Esophagus (tissue), 2 donors: ENCODE measurements at regions not wholly inside any gene's neighbourhood (a gene's known extent, or its start where the extent isn't known, plus 50 kb on each side); places are given as distances from the start of the nearest gene placed in this dataset.

Experiments used
- H3K27ac ChIP-seq, 2 donors: one replicate each; pipeline ENCODE4 v1.5.1; 2013; ENCODE audit warnings: low read depth in 2 of 2, mild to moderate bottlenecking in 2 of 2, inconsistent platforms in 1 of 2, low read length in 1 of 2, moderate library complexity in 1 of 2
- H3K27me3 ChIP-seq, 2 donors: one replicate each; pipeline ENCODE4 v1.6.1; 2013; ENCODE audit warnings: low read length in 2 of 2, control low read depth in 1 of 2, mild to moderate bottlenecking in 1 of 2; ENCODE audit not compliant: insufficient read depth in 2 of 2, control insufficient read depth in 1 of 2
- H3K36me3 ChIP-seq, 2 donors: one replicate each; pipeline ENCODE4 v1.6.1; 2013; ENCODE audit warnings: low read length in 1 of 2; ENCODE audit not compliant: control insufficient read depth in 2 of 2, insufficient read depth in 2 of 2
- H3K4me1 ChIP-seq, 2 donors: one replicate each; pipeline ENCODE4 v1.6.1; 2013; ENCODE audit warnings: low read length in 1 of 2; ENCODE audit not compliant: control insufficient read depth in 2 of 2, insufficient read depth in 2 of 2
- H3K4me3 ChIP-seq, 2 donors: one replicate each; pipeline ENCODE4 v1.5.1; 2013; ENCODE audit warnings: low read length in 2 of 2, mild to moderate bottlenecking in 2 of 2, low read depth in 1 of 2, moderate library complexity in 1 of 2
- H3K9me3 ChIP-seq, 2 donors: one replicate each; pipeline ENCODE4 v1.6.1; 2013; ENCODE audit warnings: mild to moderate bottlenecking in 2 of 2, low read depth in 1 of 2, low read length in 1 of 2, moderate library complexity in 1 of 2; ENCODE audit not compliant: control insufficient read depth in 2 of 2, insufficient read depth in 1 of 2
- WGBS, 2 donors: extraction: QIAGEN DNeasy Blood & Tissue Kit; methylation state at CpG; one replicate each; pipeline ENCODE4 v1.1.7; 2013; 5-methylcytosine and 5-hydroxymethylcytosine counted together
- donor health status: healthy with polysubstance abuse.
- donor health status: Bipolar disorder and iron deficiency.

- Histone ChIP-seq H3K36me3 (no peaks in the 10 kb centered on the region), H3K4me3 (no peak overlapping the region), H3K27me3 (no peaks in the 10 kb centered on the region), H3K27ac (no peak overlapping the region), H3K4me1 (peaks cover 17 to 25% of the 10 kb centered on the region in 2 donors), H3K9me3 (no peaks in the 10 kb centered on the region)
- 74 to 79% methylated on average over 5 of the region's 5 CpGs for WGBS, 2 donors
These were observed 57.2 kb upstream of the SMNDC1 start for GRCh38 chr10:110361800-110362456.

DNA sequence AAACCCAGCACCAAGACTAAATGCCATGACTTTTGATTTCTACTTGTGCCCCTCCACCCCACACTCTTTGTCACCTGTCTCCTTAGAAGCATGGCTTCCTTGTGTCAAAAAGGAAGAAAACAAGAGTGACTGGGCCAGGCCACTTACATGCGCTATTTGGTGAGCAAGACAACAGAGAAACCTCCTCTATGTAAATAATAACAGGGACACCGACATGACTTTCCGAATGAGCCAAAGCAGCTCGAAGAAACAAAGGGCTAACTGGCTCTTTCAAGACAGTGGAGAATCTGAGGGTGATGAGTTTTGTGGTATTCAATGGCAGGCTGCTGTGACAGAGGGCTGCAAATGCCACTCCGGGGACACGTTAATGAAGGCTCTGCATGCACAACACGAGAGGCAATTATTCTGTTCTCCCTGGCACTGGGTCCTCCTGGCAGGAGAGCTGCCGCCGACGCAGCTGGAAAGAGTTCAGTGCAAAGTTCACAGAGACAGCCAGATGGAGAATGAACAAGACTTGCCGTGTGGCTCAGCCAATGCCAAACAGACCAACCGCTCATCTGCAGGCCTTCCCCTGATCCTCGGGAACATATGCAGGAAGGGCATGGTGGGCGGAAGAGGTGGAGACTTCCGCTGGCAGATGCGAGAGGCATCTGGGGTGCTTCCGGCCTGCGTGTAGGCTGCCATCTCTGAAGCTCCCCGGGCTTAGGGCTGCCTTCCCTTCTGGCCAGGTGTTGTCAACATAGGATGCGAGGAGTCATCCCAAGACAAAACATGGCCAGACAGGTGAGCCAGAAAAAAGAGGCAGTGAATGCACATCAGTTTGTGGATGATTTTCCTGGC is 59.1 kb upstream of the SMNDC1 start:
- WGBS, 2 donors, result 43 to 51% methylated on average over 20 of the region's 20 CpGs
- Histone ChIP-seq H3K27me3 (no peaks in the 10 kb centered on the region), H3K27ac (no peak overlapping the region), H3K9me3 (no peaks in the 10 kb centered on the region), H3K4me3 (no peak overlapping the region), H3K36me3 (no peaks in the 10 kb centered on the region), H3K4me1 (peaks cover 9 to 16% of the 10 kb centered on the region in 2 donors)

DNA sequence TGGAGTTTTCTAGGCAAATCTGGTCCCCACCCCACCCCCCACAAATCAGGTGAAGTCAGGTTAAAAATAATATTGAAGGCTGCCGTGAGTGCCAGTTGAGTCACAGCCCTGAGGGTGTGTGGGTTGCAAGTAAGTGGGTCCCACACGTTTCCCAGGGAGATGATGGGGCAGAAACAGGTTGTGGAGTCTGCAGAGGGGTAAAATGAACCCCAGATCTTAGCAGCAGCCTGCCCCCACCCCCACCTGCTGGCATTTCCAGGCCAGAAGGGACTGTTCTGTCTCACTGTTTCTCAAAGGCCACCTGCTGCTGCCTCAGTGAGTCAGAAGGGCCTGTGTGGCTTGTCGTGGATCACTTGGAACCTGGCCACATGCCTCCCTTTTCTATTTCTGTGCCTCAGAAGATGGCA is 59.8 kb upstream of the SMNDC1 start:
- WGBS, 2 donors, result 36 to 42% methylated on average over 3 of the region's 3 CpGs
- Histone ChIP-seq H3K9me3 (no peaks in the 10 kb centered on the region), H3K27me3 (no peaks in the 10 kb centered on the region), H3K27ac (peak overlapping the region in 1 of 2 donors; percentile 63), H3K4me1 (peaks cover 5 to 12% of the 10 kb centered on the region in 2 donors), H3K4me3 (no peak overlapping the region), H3K36me3 (no peaks in the 10 kb centered on the region)

DNA sequence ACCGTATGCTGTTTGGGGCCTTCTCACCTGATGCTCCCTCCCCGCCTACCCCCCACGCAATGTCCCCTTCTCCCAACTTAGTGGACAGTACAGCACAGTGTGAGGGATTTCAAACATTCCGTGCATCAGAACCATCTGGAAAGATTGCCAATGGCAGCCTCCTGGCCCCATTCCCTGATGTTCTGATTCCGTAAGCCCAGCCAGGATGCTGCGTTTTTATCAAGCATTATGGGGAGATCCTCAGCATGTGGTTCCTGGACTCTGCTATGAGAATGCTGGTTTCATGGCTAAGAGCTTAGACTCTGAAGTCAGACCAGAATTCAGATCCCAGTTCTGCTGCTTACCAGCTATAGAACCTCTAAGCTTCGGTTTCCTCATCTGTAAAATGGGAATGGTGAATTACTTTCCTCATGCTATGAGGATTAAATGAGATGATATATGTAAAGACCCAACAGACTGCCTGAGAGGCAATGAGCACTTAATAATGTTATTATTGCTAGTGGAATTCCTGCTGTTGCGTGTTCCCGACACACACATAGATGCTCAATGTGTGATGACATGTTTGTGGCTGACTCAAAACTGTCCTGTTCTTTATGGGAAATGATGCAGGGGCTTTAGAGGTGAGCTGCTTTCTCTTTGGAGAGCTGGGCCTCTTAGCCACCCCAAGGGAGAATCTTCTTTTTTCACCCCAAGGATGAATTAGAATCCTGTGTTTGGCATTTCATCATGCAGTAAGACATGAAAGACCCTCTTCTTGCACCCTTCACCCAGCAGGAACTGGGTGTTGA is 60.8 kb upstream of the SMNDC1 start:
- no peaks in the 10 kb centered on the region for H3K9me3 ChIP-seq
- no peak overlapping the region for H3K27ac ChIP-seq
- peaks cover 5 to 12% of the 10 kb centered on the region in 2 donors for H3K4me1 ChIP-seq
- WGBS, 2 donors, result 85 to 95% methylated on average over 9 of the region's 9 CpGs
- H3K4me3 ChIP-seq, result no peak overlapping the region
- no peaks in the 10 kb centered on the region for H3K36me3 ChIP-seq
- H3K27me3 ChIP-seq, result no peaks in the 10 kb centered on the region

DNA sequence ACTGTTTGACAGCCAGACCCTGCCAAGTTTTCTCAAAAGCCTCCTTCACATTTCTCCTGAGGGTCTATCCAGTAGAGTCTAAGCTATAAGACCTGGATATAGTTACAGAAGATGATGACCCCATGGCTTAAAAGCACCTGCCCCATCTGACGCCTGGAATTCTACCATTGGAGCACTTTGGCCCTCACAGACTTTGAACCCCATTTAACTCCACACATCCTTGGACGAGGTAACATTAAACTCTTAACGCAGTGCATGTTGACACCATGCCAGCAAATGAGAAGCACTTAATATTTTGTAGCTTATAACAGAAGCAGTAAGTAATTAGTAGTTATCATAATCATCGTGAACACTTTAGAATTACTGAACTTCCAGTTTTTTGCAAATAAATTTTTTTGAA is 61.9 kb upstream of the SMNDC1 start:
- Histone ChIP-seq H3K4me3 (no peak overlapping the region), H3K4me1 (peaks cover 5 to 12% of the 10 kb centered on the region in 2 donors), H3K36me3 (no peaks in the 10 kb centered on the region), H3K27ac (no peak overlapping the region), H3K27me3 (no peaks in the 10 kb centered on the region), H3K9me3 (no peaks in the 10 kb centered on the region)
- WGBS, 2 donors, result 79 to 91% methylated on average over 4 of the region's 4 CpGs

DNA sequence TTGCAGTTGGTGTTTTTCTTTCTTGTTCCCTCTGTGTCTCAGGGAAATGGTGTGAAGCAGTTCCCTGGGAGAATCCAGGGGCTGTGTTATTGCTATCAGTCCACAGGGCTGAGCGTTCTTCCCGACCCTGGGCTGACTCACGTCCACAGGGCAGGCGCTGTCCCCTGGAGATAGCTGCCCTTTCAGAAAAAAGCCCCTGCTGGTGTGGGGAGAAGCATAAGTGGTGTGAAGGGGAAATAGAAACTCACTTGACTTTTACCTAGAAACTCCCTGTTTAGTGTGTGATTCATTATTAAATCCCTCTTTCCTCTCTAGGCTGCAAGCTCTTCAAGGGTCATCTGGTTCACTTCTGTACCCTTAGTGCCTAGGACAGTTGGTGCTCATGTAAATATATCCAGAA is 63.3 kb upstream of the SMNDC1 start:
- Histone ChIP-seq H3K9me3 (no peaks in the 10 kb centered on the region), H3K4me3 (no peak overlapping the region), H3K36me3 (no peaks in the 10 kb centered on the region), H3K4me1 (peaks cover 5 to 12% of the 10 kb centered on the region in 2 donors), H3K27ac (no peak overlapping the region), H3K27me3 (no peaks in the 10 kb centered on the region)
- WGBS, 2 donors, result 62 to 73% methylated on average over 4 of the region's 4 CpGs

- Histone ChIP-seq H3K4me1 (peaks cover 5 to 12% of the 10 kb centered on the region in 2 donors), H3K27ac (no peak overlapping the region)
- 40 to 46% methylated on average over 3 of the region's 3 CpGs for WGBS, 2 donors
These were observed 63.8 kb upstream of the SMNDC1 start for GRCh38 chr10:110368556-110368955.

DNA sequence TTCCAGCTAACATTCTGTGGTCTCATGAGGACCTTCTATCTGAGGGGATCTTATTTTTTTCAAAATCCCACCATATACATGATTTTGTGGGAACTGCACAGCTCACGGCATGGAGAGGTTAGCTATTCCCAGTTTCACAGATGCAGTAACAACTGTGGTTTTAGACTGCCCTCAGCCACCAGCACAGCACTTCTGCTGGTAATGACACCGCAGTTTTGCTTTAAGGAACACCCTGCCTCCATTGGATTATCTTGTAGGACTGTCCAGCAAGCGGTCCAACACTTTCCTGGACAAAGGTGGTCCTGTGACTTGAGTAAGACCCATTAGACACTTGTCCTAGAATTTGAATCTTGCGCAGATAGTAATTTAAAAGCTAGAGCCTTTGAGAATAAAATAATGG is 65.3 kb upstream of the SMNDC1 start:
- no peak overlapping the region for H3K4me3 ChIP-seq
- H3K27ac ChIP-seq, result no peak overlapping the region
- peaks cover 0 to under 1% of the 10 kb centered on the region in 2 donors for H3K4me1 ChIP-seq
- WGBS, 2 donors, result 92% methylated on average over 4 of the region's 4 CpGs
- no peaks in the 10 kb centered on the region for H3K36me3 ChIP-seq
- H3K9me3 ChIP-seq, result no peaks in the 10 kb centered on the region
- no peaks in the 10 kb centered on the region for H3K27me3 ChIP-seq

More at GRCh38 chr10:110368556-110368955, 63.8 kb upstream of the SMNDC1 start:
- no peaks in the 10 kb centered on the region for H3K9me3 ChIP-seq
- no peaks in the 10 kb centered on the region for H3K36me3 ChIP-seq
- no peak overlapping the region for H3K4me3 ChIP-seq
- no peaks in the 10 kb centered on the region for H3K27me3 ChIP-seq

DNA sequence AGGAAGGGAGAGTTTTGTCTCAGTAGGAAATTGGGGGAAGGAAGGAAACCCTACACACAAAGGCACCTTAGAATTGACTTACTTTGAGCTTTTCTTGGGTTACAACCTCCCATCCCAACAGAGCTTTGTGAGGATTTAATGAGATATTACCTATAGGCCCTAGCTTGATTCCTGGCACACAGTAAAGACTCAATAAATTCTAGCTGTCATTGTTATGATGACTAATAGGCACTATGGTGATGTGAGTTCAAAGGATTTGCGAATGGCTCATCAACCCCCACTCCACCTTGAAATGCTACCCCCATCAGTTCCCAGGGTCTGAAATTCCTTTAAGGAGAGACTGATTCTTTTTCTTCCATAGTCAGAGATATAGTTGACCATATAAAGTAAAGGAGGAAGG is 67.9 kb upstream of the SMNDC1 start:
- H3K9me3 ChIP-seq, result no peaks in the 10 kb centered on the region
- 40 to 71% methylated on average over 1 of the region's 1 CpG for WGBS, 2 donors
- H3K4me3 ChIP-seq, result no peak overlapping the region
- H3K27ac ChIP-seq, result no peak overlapping the region
- no peaks in the 10 kb centered on the region for H3K36me3 ChIP-seq
- H3K27me3 ChIP-seq, result no peaks in the 10 kb centered on the region
- H3K4me1 ChIP-seq, result peaks cover 0 to 8% of the 10 kb centered on the region in 2 donors
